ENCODE measurements at regions not wholly inside any gene's neighbourhood (a gene's known extent, or its start where the extent isn't known, plus 50 kb on each side); places are given as distances from the start of the nearest gene placed in this dataset.

- CTCF ChIA-PET, result no interaction called here
Measured at GRCh38 chr18:56327191-56327885, 311.1 kb downstream of the TXNL1 start.

GRCh38 chr18:56326336-56327072 is 311.9 kb downstream of the TXNL1 start:
- POLR2A ChIA-PET, result no interaction called here

More at GRCh38 chr18:56327191-56327885, 311.1 kb downstream of the TXNL1 start:
- POLR2A ChIA-PET, result no interaction called here

GRCh38 chr18:56323673-56324072 is 314.7 kb downstream of the TXNL1 start:
- ChIA-PET POLR2A (no interaction called here), CTCF (no interaction called here)

More at GRCh38 chr18:56326336-56327072, 311.9 kb downstream of the TXNL1 start:
- CTCF ChIA-PET, result no interaction called here

DNA sequence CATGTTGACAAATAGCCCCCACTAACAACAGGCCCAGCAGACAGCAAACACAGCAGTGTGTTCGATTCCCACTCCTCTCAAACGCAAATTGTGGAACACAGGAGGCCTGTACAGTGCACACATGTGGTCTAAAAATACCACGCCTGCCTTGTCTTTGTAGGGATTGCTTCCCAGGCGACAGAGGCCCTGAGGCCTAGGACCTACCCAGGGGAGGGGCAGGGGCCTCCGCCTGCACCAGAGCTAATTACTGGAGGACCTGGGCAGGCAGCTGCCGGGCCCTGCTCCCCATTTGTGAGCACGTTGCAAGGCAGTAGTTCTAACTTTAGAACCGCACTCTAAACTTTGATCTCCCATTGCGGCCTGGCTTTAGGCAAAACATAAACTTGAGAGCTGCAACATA is 316.0 kb downstream of the TXNL1 start:
- ChIA-PET CTCF (no interaction called here), POLR2A (no interaction called here)

DNA sequence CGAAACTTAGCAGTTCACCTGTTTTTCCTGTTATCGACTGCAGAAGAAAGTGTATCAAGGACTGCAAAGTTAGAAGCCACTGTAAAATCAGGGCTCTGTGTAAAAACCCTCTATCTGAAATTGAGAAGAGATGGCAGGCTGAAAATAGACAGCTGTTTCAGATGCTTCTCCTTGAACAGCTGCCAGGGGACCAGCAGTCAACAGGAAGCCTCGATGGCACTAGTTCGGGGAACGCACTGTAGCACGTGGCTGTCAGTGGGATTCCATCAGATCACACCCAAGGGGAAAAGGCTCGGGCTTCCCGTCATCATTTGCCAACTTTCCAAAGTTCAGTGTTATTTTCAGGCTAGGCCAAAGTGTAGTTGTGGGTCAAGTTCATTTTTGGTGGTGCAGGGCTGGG is 316.9 kb downstream of the TXNL1 start:
- CTCF ChIA-PET, result no interaction called here
- POLR2A ChIA-PET, result no interaction called here

GRCh38 chr18:56319953-56320352 is 318.4 kb downstream of the TXNL1 start:
- POLR2A ChIA-PET, result no interaction called here
- CTCF ChIA-PET, result no interaction called here

GRCh38 chr18:56316727-56317126 is 321.7 kb downstream of the TXNL1 start:
- POLR2A ChIA-PET, result no interaction called here
- CTCF ChIA-PET, result interaction anchor here (0.6 kb wide), 1 partner anchor 56 kb away, joined by 3 read pairs; no protein-coding TSS in a partner anchor

GRCh38 chr18:56315363-56315762 is 323.0 kb downstream of the TXNL1 start:
- CTCF ChIA-PET, result no interaction called here
- POLR2A ChIA-PET, result no interaction called here

GRCh38 chr18:56314396-56314795 is 324.0 kb downstream of the TXNL1 start:
- CTCF ChIA-PET, result no interaction called here
- POLR2A ChIA-PET, result no interaction called here

DNA sequence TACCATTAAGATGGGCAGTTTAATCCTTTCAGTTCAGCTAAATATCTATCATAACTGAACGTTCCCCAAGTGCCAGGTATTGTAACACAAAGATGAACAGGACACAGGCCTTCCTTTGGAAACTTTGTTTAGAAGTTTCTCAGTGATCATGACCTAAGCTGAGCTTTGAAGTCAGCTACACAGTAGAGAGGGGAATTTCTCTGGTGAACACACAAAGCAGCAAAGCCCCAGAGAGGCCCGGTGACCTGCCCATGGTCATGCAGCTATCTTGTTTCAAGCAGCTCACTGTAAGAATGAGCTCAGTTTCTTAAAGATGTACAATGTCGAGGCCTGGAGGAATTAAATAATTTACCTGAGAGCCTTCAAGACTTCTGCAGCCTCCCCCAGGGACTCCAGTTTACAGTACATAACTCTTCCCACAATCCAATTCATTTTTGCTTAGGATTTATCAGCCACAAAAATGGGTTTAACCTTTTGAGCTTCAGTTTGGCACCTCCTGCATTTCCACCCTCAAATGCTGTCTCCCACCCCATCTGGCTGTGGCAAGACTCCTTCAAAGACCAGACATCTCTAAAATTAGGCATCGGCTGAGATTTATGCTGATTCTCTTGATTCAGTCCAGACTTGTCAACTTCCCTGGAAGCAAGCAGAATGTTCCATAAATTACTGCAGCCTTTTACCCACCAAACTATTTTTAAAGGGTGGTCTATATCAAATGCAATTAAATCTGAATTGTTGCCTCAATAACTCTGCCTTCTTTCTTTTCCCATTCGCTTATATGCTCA is 325.6 kb downstream of the TXNL1 start:
- ChIA-PET CTCF (no interaction called here), POLR2A (no interaction called here)

DNA sequence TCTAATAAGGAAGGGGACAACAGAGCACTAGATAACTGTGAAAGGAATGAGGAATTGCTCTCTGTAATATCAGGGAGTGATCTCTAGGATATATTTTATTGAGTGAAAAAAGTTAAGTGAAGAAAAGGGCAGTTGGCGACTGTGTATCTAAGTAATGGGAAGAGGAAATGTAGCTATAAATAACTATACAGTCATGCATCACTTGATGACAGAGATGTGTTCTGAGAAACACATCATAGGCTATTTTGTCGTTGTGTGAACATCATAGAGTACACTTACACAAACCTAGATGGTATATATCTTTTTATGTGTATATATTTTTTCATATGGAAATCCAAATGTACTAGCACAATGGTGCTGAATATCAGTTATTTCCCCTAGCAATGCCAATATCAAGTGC is 329.3 kb downstream of the TXNL1 start:
- ChIA-PET POLR2A (no interaction called here), CTCF (no interaction called here)

DNA sequence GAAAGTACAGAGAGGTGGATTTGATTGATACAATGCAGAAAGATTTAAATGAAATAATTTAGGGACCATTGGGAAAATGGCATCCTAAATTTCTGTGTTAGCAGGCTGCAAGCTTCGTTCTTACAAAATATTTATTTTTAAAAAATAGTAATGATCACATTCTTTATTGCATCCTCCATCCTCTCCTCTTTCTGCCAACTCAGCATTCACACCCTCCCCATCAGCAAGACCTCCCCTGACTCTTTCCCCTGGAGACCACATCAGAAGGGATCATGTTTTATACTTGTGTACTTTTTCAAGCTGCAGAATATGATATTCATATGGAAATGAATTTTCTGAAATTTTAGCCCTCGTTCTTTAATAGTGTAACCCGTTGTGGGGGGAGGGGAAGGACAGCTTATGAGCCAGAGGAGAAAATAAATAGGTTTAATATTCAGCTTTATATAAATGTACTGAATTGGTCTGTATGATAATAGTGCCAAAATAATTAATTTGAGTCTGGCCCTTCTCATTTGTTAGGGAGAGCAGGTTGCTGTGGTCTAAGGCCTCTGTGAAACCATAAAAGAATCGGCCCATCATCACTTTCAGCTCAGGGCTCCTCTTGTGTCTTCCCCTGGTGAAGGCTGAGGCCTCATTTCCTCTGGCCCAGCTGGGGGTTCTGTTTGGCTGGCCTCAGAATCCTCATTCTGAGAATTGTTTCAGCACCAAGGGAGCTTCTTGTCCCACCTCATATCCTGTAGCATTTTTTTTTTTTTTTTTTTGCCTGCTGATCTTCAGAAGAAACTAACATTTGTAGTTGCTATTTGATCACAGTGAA is 330.8 kb downstream of the TXNL1 start:
- CTCF ChIA-PET, result no interaction called here
- POLR2A ChIA-PET, result no interaction called here

GRCh38 chr18:56306797-56307196 is 331.6 kb downstream of the TXNL1 start:
- ChIA-PET CTCF (no interaction called here), POLR2A (no interaction called here)

- POLR2A ChIA-PET, result no interaction called here
- CTCF ChIA-PET, result no interaction called here
Measured at GRCh38 chr18:56305583-56305982, 332.8 kb downstream of the TXNL1 start.

GRCh38 chr18:56302156-56302555 is 336.2 kb downstream of the TXNL1 start:
- CTCF ChIA-PET, result no interaction called here
- POLR2A ChIA-PET, result no interaction called here

DNA sequence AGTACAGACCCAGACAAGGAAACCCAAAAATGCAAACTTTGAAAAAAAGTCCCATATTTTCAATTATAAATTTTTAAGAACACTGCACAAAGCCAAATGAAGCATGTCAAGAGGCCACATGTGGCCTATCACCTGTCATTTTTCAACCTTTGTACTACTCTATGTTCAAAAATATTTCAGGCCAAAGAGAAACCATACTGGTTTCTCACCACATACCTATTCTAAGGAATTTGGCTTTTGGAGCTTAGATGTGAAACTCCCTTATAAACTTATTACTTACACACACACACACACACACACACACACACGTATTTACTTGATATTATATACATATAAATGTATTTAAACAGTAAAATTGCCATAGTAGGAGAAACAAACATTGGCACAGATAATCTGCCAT is 338.7 kb downstream of the TXNL1 start:
- CTCF ChIA-PET, result no interaction called here
- POLR2A ChIA-PET, result no interaction called here

GRCh38 chr18:56298935-56299334 is 339.5 kb downstream of the TXNL1 start:
- CTCF ChIA-PET, result no interaction called here

DNA sequence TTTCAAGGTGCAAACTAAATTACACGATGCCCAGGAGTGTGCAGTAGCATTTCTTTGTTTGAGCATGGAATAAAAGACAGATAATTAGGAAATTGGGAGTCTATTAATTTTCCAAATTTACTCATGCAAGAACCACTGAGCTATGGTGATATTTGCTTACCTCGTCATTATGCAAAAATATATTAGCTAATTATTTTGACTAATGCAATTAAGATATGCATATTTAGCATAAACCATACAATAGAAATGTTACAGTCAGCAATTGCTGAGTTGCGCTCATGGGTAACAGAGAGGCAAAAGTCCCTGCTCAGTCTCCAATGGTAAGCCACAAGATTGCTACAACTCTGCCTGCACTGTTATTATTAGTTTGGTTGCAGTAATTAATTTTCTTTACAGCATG is 342.0 kb downstream of the TXNL1 start:
- CTCF ChIA-PET, result interaction anchor here (1.5 kb wide), 1 partner anchor 881 kb away, joined by 3 read pairs; no protein-coding TSS in a partner anchor
- POLR2A ChIA-PET, result no interaction called here

More at GRCh38 chr18:56298935-56299334, 339.5 kb downstream of the TXNL1 start:
- POLR2A ChIA-PET, result no interaction called here

GRCh38 chr18:56294484-56295183 is 343.8 kb downstream of the TXNL1 start:
- POLR2A ChIA-PET, result no interaction called here
- CTCF ChIA-PET, result no interaction called here

- POLR2A ChIA-PET, result no interaction called here
- CTCF ChIA-PET, result no interaction called here
Measured at GRCh38 chr18:56291294-56291693, 347.1 kb downstream of the TXNL1 start.
